Activated CD4-positive, alpha-beta T cell treated with anti-CD3 and anti-CD28 coated beads for 36 hours (primary cell): ENCODE measurements at regions not wholly inside any gene's neighbourhood (a gene's known extent, or its start where the extent isn't known, plus 50 kb on each side); places are given as distances from the start of the nearest gene placed in this dataset.

Source experiments
- ATAC-seq: fragments of 200-7000 bp; cut with Tn5 transposase; one replicate; pipeline ENCODE4 v1.10.0; 2021; ENCODE audit warnings: mild to moderate bottlenecking, moderate library complexity
- CTCF ChIA-PET: fragments of 350-600 bp; sonication (Branson Sonifier 250); formaldehyde crosslinking; loops from one replicate; lab custom pipeline; 2021; ENCODE audit warnings: antibody characterized with exemption; lab: Charles Lee
- POLR2A ChIA-PET: fragments of 350-600 bp; sonication (Branson Sonifier 250); formaldehyde crosslinking; loops from one replicate; lab custom pipeline; 2021; ENCODE audit warnings: antibody characterized with exemption, inconsistent platforms; lab: Charles Lee
- DNase-seq: peaks from one replicate; pipeline ENCODE4 v3.0.0-alpha.2; 2020
- H3K27ac Mint-ChIP-seq: one replicate; pipeline ENCODE4 v1.8.0; 2021; ENCODE audit warnings: mixed read lengths
- H3K27me3 Mint-ChIP-seq: one replicate; pipeline ENCODE4 v1.8.0; 2021; ENCODE audit warnings: mixed read lengths
- H3K36me3 Mint-ChIP-seq: one replicate; pipeline ENCODE4 v1.8.0; 2021; ENCODE audit warnings: low read depth, mixed read lengths
- H3K4me1 Mint-ChIP-seq: one replicate; pipeline ENCODE4 v1.8.0; 2021; ENCODE audit warnings: mixed read lengths
- H3K4me3 Mint-ChIP-seq: one replicate; pipeline ENCODE4 v1.8.0; 2021; ENCODE audit warnings: mild to moderate bottlenecking, moderate library complexity, mixed read lengths
- H3K9me3 Mint-ChIP-seq: one replicate; pipeline ENCODE4 v1.8.0; 2021; ENCODE audit warnings: low read depth, mixed read lengths
- intact Hi-C, 2 experiments: fragments of 100-400 bp; cut with DNase I in 1 of 2; cut with micrococcal nuclease in 1 of 2; formaldehyde crosslinking; loops; one replicate each; pipeline versions ENCODE4 v1.14.2 to v1.15.1; 2022 to 2024; cut with DNase I, micrococcal nuclease

- H3K4me1 Mint-ChIP-seq = no peaks in the 10 kb centered on the region
- ATAC-seq = no peak
These were observed 473.5 kb downstream of the ACTL7B start for GRCh38 chr9:108382310-108382709.

GRCh38 chr9:108377881-108378280 lies 477.9 kb downstream of the ACTL7B start:
- DNase-seq (no peak), ATAC-seq (no peak)
- no peaks in the 10 kb centered on the region for H3K4me1 Mint-ChIP-seq
- H3K9me3 Mint-ChIP-seq = peaks cover 8% of the 10 kb centered on the region
- H3K4me3 Mint-ChIP-seq = no peak overlapping the region
- H3K27me3 Mint-ChIP-seq = peaks cover 3% of the 10 kb centered on the region
- no peak overlapping the region for H3K27ac Mint-ChIP-seq
- H3K36me3 Mint-ChIP-seq = no peaks in the 10 kb centered on the region
- POLR2A ChIA-PET = no interaction called here
- CTCF ChIA-PET = no interaction called here
- intact Hi-C loops = no loop called here

More at GRCh38 chr9:108382310-108382709, 473.5 kb downstream of the ACTL7B start:
- POLR2A ChIA-PET = no interaction called here
- H3K36me3 Mint-ChIP-seq = no peaks in the 10 kb centered on the region
- H3K4me3 Mint-ChIP-seq = no peak overlapping the region
- H3K27ac Mint-ChIP-seq = no peak overlapping the region
- peaks cover 3% of the 10 kb centered on the region for H3K27me3 Mint-ChIP-seq
- H3K9me3 Mint-ChIP-seq = peaks cover 4% of the 10 kb centered on the region
- CTCF ChIA-PET = no interaction called here
- intact Hi-C loops = no loop called here
- no peak for DNase-seq

GRCh38 chr9:108377382-108377781 lies 478.4 kb downstream of the ACTL7B start:
- DNase-seq (no peak), ATAC-seq (no peak)
- no peaks in the 10 kb centered on the region for H3K36me3 Mint-ChIP-seq
- intact Hi-C loops = no loop called here
- H3K9me3 Mint-ChIP-seq = peaks cover 8% of the 10 kb centered on the region
- no peak overlapping the region for H3K4me3 Mint-ChIP-seq
- no peak overlapping the region for H3K27ac Mint-ChIP-seq
- CTCF ChIA-PET = no interaction called here
- no peaks in the 10 kb centered on the region for H3K4me1 Mint-ChIP-seq
- POLR2A ChIA-PET = no interaction called here
- peaks cover 3% of the 10 kb centered on the region for H3K27me3 Mint-ChIP-seq

GRCh38 chr9:108376140-108376539 lies 479.6 kb downstream of the ACTL7B start:
- POLR2A ChIA-PET = no interaction called here
- intact Hi-C loops = no loop called here
- DNase-seq (no peak), ATAC-seq (no peak)
- Mint-ChIP-seq H3K4me1 (no peaks in the 10 kb centered on the region), H3K27me3 (peaks cover 3% of the 10 kb centered on the region), H3K36me3 (no peaks in the 10 kb centered on the region), H3K4me3 (no peak overlapping the region), H3K9me3 (peaks cover 10% of the 10 kb centered on the region), H3K27ac (no peak overlapping the region)
- CTCF ChIA-PET = no interaction called here

- no peaks in the 10 kb centered on the region for H3K4me1 Mint-ChIP-seq
- no peak overlapping the region for H3K27ac Mint-ChIP-seq
- intact Hi-C loops = no loop called here
- H3K9me3 Mint-ChIP-seq = peaks cover 13% of the 10 kb centered on the region
- H3K36me3 Mint-ChIP-seq = no peaks in the 10 kb centered on the region
- POLR2A ChIA-PET = interaction anchor here (0.6 kb wide), 1 partner anchor 425 kb away, joined by 4 read pairs; no protein-coding TSS in a partner anchor
- H3K4me3 Mint-ChIP-seq = no peak overlapping the region
- DNase-seq = no peak
- no peak for ATAC-seq
- CTCF ChIA-PET = no interaction called here
- peaks cover 3% of the 10 kb centered on the region for H3K27me3 Mint-ChIP-seq
These were observed 481.2 kb downstream of the ACTL7B start for GRCh38 chr9:108374626-108375025.

- Mint-ChIP-seq H3K9me3 (peaks cover 18% of the 10 kb centered on the region), H3K4me3 (no peak overlapping the region), H3K27me3 (no peaks in the 10 kb centered on the region), H3K27ac (no peak overlapping the region), H3K4me1 (no peaks in the 10 kb centered on the region), H3K36me3 (no peaks in the 10 kb centered on the region)
- CTCF ChIA-PET = no interaction called here
- intact Hi-C loops = no loop called here
- POLR2A ChIA-PET = no interaction called here
- no peak for DNase-seq
- no peak for ATAC-seq
These were observed 488.6 kb downstream of the ACTL7B start for GRCh38 chr9:108367188-108367587.

GRCh38 chr9:108363311-108363710 lies 492.5 kb downstream of the ACTL7B start:
- Mint-ChIP-seq H3K27ac (no peak overlapping the region), H3K4me3 (no peak overlapping the region), H3K36me3 (no peaks in the 10 kb centered on the region), H3K27me3 (no peaks in the 10 kb centered on the region), H3K9me3 (peaks cover 12% of the 10 kb centered on the region), H3K4me1 (no peaks in the 10 kb centered on the region)
- intact Hi-C loops = no loop called here
- ATAC-seq (no peak), DNase-seq (no peak)
- ChIA-PET POLR2A (no interaction called here), CTCF (no interaction called here)

GRCh38 chr9:108360304-108360703 lies 495.5 kb downstream of the ACTL7B start:
- Mint-ChIP-seq H3K4me3 (no peak overlapping the region), H3K27me3 (no peaks in the 10 kb centered on the region), H3K36me3 (no peaks in the 10 kb centered on the region), H3K4me1 (no peaks in the 10 kb centered on the region), H3K27ac (no peak overlapping the region), H3K9me3 (peaks cover 9% of the 10 kb centered on the region)
- DNase-seq = no peak
- CTCF ChIA-PET = no interaction called here
- no peak for ATAC-seq
- POLR2A ChIA-PET = no interaction called here
- intact Hi-C loops = no loop called here

- H3K4me3 Mint-ChIP-seq = no peak overlapping the region
- ATAC-seq = no peak
These were observed 499.0 kb downstream of the ACTL7B start for GRCh38 chr9:108356806-108357205.

GRCh38 chr9:108351571-108351970 lies 504.2 kb downstream of the ACTL7B start:
- ATAC-seq = no peak
- Mint-ChIP-seq H3K36me3 (no peaks in the 10 kb centered on the region), H3K27ac (no peak overlapping the region)

More at GRCh38 chr9:108356806-108357205, 499.0 kb downstream of the ACTL7B start:
- Mint-ChIP-seq H3K27ac (no peak overlapping the region), H3K36me3 (no peaks in the 10 kb centered on the region), H3K27me3 (no peaks in the 10 kb centered on the region), H3K9me3 (peaks cover 5% of the 10 kb centered on the region), H3K4me1 (no peaks in the 10 kb centered on the region)
- DNase-seq = no peak
- ChIA-PET POLR2A (no interaction called here), CTCF (no interaction called here)
- intact Hi-C loops = no loop called here

GRCh38 chr9:108347463-108348188 lies 508.2 kb downstream of the ACTL7B start:
- CTCF ChIA-PET = no interaction called here
- Mint-ChIP-seq H3K4me1 (no peaks in the 10 kb centered on the region), H3K4me3 (no peak overlapping the region), H3K9me3 (peaks cover 1% of the 10 kb centered on the region), H3K27ac (no peak overlapping the region), H3K36me3 (no peaks in the 10 kb centered on the region), H3K27me3 (no peaks in the 10 kb centered on the region)
- ATAC-seq (no peak), DNase-seq (no peak)
- POLR2A ChIA-PET = no interaction called here
- intact Hi-C loops = no loop called here

More at GRCh38 chr9:108351571-108351970, 504.2 kb downstream of the ACTL7B start:
- CTCF ChIA-PET = no interaction called here
- H3K4me1 Mint-ChIP-seq = no peaks in the 10 kb centered on the region
- no peak for DNase-seq
- no peaks in the 10 kb centered on the region for H3K27me3 Mint-ChIP-seq
- intact Hi-C loops = no loop called here
- POLR2A ChIA-PET = no interaction called here
- H3K9me3 Mint-ChIP-seq = peaks cover 5% of the 10 kb centered on the region
- no peak overlapping the region for H3K4me3 Mint-ChIP-seq

- no peaks in the 10 kb centered on the region for H3K4me1 Mint-ChIP-seq
- no peaks in the 10 kb centered on the region for H3K27me3 Mint-ChIP-seq
- H3K4me3 Mint-ChIP-seq = no peak overlapping the region
- H3K36me3 Mint-ChIP-seq = no peaks in the 10 kb centered on the region
- ATAC-seq (no peak), DNase-seq (no peak)
- H3K27ac Mint-ChIP-seq = no peak overlapping the region
- CTCF ChIA-PET = no interaction called here
- H3K9me3 Mint-ChIP-seq = peaks cover 1% of the 10 kb centered on the region
- intact Hi-C loops = no loop called here
- POLR2A ChIA-PET = no interaction called here
These were observed 510.0 kb downstream of the ACTL7B start for GRCh38 chr9:108345826-108346225.
